Esophagus squamous epithelium (tissue), 4 donors: ENCODE measurements at regions not wholly inside any gene's neighbourhood (a gene's known extent, or its start where the extent isn't known, plus 50 kb on each side); places are given as distances from the start of the nearest gene placed in this dataset.

Experiments
- POLR2A ChIP-seq, 4 donors: fragments of 450-650 bp; IDR thresholded peaks; one replicate each; pipeline ENCODE4 v1.6.1; 2017; ENCODE audit warnings: antibody characterized with exemption in 4 of 4, mild to moderate bottlenecking in 4 of 4, moderate library complexity in 3 of 4
- TF ChIP-seq, protein P1 (sequence below), 6 experiments: fragments of 450-650 bp in 4 of 6; fragments of 200-600 bp in 2 of 6; sonication (generic) in 2 of 6; IDR thresholded peaks; one replicate each; pipeline ENCODE4 v1.5.1; 2016 to 2019; ENCODE audit warnings: antibody characterized with exemption in 6 of 6, mild to moderate bottlenecking in 4 of 6, moderate library complexity in 4 of 6

DNA sequence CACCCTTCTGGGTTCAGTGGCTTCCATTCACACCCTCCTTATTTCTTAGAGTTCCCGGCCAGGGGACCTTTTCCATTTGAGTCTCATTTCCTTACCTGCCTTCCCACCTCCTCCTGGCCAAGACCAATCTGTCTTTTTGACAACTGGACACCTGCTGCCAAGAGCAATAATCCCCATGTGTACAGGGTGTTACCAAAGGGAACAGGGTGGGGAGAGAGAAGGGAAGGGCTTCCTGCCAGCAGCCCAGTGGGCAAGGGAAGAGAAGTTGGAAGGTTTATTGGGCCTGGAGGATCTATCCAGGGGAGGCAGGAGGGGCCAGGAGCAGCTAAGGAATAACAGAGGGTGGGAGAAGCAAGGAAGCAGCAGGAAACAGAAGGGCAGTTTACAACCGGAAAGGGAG is 346.2 kb downstream of the C12orf75 start:
- TF ChIP-seq, protein P1, sequence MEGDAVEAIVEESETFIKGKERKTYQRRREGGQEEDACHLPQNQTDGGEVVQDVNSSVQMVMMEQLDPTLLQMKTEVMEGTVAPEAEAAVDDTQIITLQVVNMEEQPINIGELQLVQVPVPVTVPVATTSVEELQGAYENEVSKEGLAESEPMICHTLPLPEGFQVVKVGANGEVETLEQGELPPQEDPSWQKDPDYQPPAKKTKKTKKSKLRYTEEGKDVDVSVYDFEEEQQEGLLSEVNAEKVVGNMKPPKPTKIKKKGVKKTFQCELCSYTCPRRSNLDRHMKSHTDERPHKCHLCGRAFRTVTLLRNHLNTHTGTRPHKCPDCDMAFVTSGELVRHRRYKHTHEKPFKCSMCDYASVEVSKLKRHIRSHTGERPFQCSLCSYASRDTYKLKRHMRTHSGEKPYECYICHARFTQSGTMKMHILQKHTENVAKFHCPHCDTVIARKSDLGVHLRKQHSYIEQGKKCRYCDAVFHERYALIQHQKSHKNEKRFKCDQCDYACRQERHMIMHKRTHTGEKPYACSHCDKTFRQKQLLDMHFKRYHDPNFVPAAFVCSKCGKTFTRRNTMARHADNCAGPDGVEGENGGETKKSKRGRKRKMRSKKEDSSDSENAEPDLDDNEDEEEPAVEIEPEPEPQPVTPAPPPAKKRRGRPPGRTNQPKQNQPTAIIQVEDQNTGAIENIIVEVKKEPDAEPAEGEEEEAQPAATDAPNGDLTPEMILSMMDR (IDR thresholded peaks at IDR 0.05): no peak
- no peak for TF ChIP-seq POLR2A (IDR thresholded peaks at IDR 0.05)
